SJCRH30 (cell line): ENCODE measurements at regions not wholly inside any gene's neighbourhood (a gene's known extent, or its start where the extent isn't known, plus 50 kb on each side); places are given as distances from the start of the nearest gene placed in this dataset.

Experiments used
- DNase-seq, 2 experiments: peaks; one replicate each; pipeline ENCODE4 v3.0.0-alpha.2; 2015 to 2020
- H3K27ac ChIP-seq: fragments of 250-450 bp; sonication (Bioruptor Pico); 2 replicates; pipeline ENCODE4 v1.5.1; 2020; ENCODE audit warnings: mild to moderate bottlenecking, moderate library complexity
- H3K27me3 ChIP-seq: fragments of 250-450 bp; sonication (Bioruptor Pico); 2 replicates; pipeline ENCODE4 v1.5.1; 2020; ENCODE audit warnings: mild to moderate bottlenecking, moderate library complexity
- H3K36me3 ChIP-seq: fragments of 250-450 bp; sonication (Bioruptor Pico); 2 replicates; pipeline ENCODE4 v1.5.1; 2020; ENCODE audit warnings: mild to moderate bottlenecking, moderate library complexity
- H3K4me1 ChIP-seq: fragments of 250-450 bp; sonication (Bioruptor Pico); 2 replicates; pipeline ENCODE4 v1.5.1; 2020; ENCODE audit warnings: mild to moderate bottlenecking, moderate library complexity
- H3K4me3 ChIP-seq: fragments of 250-450 bp; sonication (Bioruptor Pico); 2 replicates; pipeline ENCODE4 v1.5.1; 2020; ENCODE audit warnings: mild to moderate bottlenecking, moderate library complexity
- H3K9me3 ChIP-seq: fragments of 250-450 bp; sonication (Bioruptor Pico); replicated peaks from 2 replicates; pipeline ENCODE4 v1.5.1; 2020; ENCODE audit warnings: mild to moderate bottlenecking, moderate library complexity

DNA sequence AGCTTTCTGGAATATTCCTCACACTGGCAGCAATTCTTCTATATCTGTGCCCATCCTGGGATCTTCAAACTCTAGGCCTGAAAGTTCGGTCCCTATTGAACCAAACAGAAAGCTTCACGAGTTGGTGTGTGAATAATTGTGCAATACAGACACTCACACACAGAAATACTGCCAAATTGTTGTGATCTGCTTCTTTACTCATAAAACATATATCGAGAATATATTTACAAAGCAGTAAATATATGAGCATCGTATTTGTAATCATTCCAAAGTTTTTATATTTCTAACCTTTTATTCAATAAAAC is 56.6 kb upstream of the BEX4 start:
- Histone ChIP-seq H3K9me3 (no peaks in the 10 kb centered on the region), H3K27ac (no peak overlapping the region), H3K4me3 (no peak overlapping the region), H3K4me1 (no peaks in the 10 kb centered on the region), H3K27me3 (no peaks in the 10 kb centered on the region), H3K36me3 (no peaks in the 10 kb centered on the region)
- no peak for DNase-seq

DNA sequence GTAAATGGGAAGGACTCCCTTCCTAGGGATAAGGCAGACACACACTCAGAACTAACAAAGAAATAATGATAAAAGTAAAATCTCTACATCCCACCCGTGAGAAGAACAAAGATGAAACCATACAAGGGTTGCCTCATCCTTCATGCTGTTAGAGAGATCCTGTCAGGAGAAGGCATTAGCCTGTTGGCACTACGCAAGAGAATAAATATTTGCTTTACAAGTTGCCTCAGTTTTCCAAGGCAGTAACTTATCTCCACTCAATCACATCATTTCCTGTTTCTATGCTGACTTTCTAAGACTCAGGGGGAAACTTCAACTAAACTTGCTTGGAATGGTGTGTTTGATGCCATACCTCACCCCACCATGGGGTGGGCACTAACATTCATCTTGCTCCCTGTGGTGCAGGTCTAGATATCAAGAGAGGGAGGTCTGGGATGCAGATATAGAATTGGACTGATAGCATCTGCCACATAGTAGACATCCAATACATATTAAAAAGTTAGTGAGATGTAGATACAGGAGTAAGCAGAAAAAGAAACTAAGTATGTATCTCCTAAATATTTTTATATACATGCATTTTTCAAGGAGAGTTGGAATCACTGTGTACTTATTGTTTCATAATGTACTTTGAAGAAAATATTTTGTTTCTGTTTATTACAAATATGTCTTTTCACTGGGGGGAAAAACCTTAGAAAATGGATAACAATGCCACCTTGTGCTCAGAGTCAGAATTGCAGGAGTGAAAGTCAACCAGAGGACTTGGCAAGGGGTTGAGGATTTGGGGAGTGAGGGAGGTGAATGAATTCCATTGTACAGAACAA is 57.2 kb upstream of the BEX4 start:
- peak; percentile 27 to 69 for DNase-seq
- Histone ChIP-seq H3K27me3 (no peaks in the 10 kb centered on the region), H3K9me3 (no peaks in the 10 kb centered on the region), H3K4me3 (no peak overlapping the region), H3K36me3 (no peaks in the 10 kb centered on the region), H3K4me1 (no peaks in the 10 kb centered on the region; the same call in 1 of the 2 replicates), H3K27ac (no peak overlapping the region)

DNA sequence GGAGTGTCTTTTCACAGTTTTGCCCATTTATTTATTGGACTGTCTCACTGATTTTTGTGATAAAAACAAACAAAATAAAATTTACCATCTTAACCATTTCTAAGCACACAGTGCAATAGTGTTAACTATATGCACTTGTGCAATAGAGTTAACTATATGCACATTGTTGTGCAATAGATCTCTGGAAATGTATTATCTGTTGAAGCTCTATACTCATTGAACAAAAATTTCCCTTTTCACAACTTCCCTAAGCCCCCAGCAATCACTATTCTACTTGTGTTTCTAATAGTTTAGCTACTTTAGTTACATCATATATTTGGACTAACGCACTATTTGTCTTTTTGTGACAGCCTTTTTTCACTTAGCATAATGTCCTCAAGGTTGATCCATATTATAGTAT is 59.7 kb upstream of the BEX4 start:
- no peaks in the 10 kb centered on the region for H3K9me3 ChIP-seq
- no peaks in the 10 kb centered on the region for H3K36me3 ChIP-seq
- H3K4me3 ChIP-seq, result no peak overlapping the region
- no peaks in the 10 kb centered on the region for H3K27me3 ChIP-seq
- DNase-seq, result no peak
- no peak overlapping the region for H3K27ac ChIP-seq
- peaks cover 3% of the 10 kb centered on the region; the same call in 1 of the 2 replicates for H3K4me1 ChIP-seq

DNA sequence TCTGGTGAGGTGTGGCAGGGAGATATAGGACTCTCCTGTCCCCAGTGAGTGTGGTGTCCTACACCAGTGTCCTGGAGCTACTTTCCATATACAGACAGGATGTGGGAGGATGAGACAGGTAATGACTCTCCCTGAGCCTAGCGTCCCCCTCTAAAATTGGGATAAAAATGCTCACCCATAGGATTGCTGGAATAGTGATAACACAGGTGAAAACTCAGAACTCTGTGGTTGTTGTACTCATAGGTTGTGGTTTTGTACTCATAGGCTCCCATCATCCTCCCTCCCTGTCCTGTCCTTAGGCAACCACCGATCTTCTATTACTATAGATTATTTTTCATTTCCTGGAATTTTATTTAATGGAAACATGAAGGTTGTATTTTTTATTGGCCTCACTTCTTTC is 60.7 kb upstream of the NXF3 start:
- no peak overlapping the region for H3K4me3 ChIP-seq
- H3K4me1 ChIP-seq, result peaks cover 3% of the 10 kb centered on the region; the same call in 1 of the 2 replicates
- no peak for DNase-seq
- H3K36me3 ChIP-seq, result no peaks in the 10 kb centered on the region
- H3K27me3 ChIP-seq, result no peaks in the 10 kb centered on the region
- H3K9me3 ChIP-seq, result no peaks in the 10 kb centered on the region
- H3K27ac ChIP-seq, result no peak overlapping the region

DNA sequence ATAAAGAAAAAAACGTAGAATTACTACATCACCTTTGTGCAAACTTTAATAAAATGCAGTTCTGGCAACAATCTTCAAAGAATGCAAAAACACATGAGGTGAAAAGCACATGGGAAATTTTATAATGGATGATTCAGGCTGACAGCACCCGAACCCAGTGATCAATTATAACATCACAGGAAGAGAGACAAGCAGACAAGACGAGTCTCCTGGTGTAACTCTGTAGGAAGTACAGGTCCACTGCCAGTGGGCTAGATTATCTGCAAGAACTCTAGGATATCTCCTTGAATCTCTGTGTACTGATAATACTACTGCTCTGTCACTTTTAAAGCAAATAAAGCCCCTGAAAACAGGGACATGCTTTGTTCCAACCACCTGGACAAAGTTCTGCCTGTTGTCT is 58.9 kb upstream of the NXF3 start:
- Histone ChIP-seq H3K4me3 (no peak overlapping the region), H3K27ac (no peak overlapping the region), H3K27me3 (no peaks in the 10 kb centered on the region), H3K9me3 (no peaks in the 10 kb centered on the region), H3K4me1 (peaks cover 3% of the 10 kb centered on the region; the same call in 1 of the 2 replicates), H3K36me3 (no peaks in the 10 kb centered on the region)
- DNase-seq, result no peak

DNA sequence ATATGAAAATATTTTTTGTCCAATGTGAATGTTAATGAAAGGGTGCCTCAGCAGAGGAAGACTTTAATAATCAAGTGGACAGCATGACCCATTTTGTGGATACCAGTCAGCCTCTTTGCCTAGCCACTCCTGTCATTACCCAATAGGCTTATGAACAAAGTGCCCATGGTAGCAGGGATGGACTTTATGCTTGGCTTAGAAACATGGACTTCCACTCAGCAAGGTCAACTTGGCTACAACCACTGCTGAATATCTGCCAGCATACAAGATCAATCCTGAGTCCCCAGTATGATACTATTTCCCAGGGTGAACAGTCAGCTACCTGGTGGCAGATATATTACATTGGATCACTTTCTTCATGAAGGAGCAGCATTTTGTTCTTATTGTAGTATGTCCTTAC is 56.7 kb upstream of the NXF3 start:
- DNase-seq, result no peak
- H3K27ac ChIP-seq, result no peak overlapping the region
- no peaks in the 10 kb centered on the region for H3K9me3 ChIP-seq
- H3K27me3 ChIP-seq, result no peaks in the 10 kb centered on the region; the same call in 1 of the 2 replicates
- H3K4me3 ChIP-seq, result no peak overlapping the region
- no peaks in the 10 kb centered on the region for H3K36me3 ChIP-seq
- peaks cover 3% of the 10 kb centered on the region; the same call in 1 of the 2 replicates for H3K4me1 ChIP-seq

DNA sequence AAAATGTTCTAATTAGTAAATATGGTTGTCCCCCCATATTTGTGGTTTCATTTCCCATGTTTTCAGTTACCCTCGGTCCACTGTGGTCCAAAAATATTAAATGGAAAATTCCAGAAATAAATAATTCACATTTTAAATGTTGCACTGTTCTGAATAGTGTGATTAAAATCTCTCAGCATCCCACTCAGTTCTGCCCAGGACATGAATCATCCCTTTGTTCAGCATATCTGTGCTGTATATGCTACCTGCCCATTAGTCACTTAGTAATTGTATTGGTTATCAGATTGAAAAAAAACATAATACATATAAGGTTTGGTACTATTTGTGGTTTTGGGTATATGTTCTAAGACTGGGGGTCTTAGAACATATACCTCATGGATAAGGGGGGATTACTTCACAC is 55.1 kb upstream of the NXF3 start:
- DNase-seq, result no peak
- peaks cover 3% of the 10 kb centered on the region; the same call in 1 of the 2 replicates for H3K4me1 ChIP-seq
- no peak overlapping the region for H3K27ac ChIP-seq

More for the DNA sequence above, 55.1 kb upstream of the NXF3 start:
- Histone ChIP-seq H3K27me3 (no peaks in the 10 kb centered on the region; the same call in 1 of the 2 replicates), H3K36me3 (no peaks in the 10 kb centered on the region), H3K4me3 (no peak overlapping the region), H3K9me3 (no peaks in the 10 kb centered on the region)
